OCI-LY3 (cell line): ENCODE measurements at regions not wholly inside any gene's neighbourhood (a gene's known extent, or its start where the extent isn't known, plus 50 kb on each side); places are given as distances from the start of the nearest gene placed in this dataset.

ENCODE experiments used
- CTCF ChIP-seq: fragments of 200-600, 300-600 bp; sonication (generic); IDR thresholded peaks from 2 replicates; pipeline ENCODE4 v1.5.1; 2014; ENCODE audit warnings: antibody characterized with exemption, low read length, low read depth
- EZH2phosphoT487 ChIP-seq: fragments of 200-600 bp; shearing (Covaris generic); IDR thresholded peaks from 2 replicates; pipeline ENCODE4 v1.6.1; 2018; ENCODE audit warnings: antibody characterized with exemption, mixed run types, low read depth

- TF ChIP-seq CTCF = no peak
- TF ChIP-seq EZH2phosphoT487 = no peak
These were observed 164.7 kb upstream of the HNMT start for GRCh38 chr2:137799600-137799999.
